HAP-1 (cell line): ENCODE measurements at regions not wholly inside any gene's neighbourhood (a gene's known extent, or its start where the extent isn't known, plus 50 kb on each side); places are given as distances from the start of the nearest gene placed in this dataset.

Experiments
- DNase-seq, 2 experiments: peaks; one replicate each; pipeline ENCODE4 v3.0.0-alpha.2; 2016 to 2020; ENCODE audit warnings: low spot score in 2 of 2
- H3K27me3 ChIP-seq: fragments of 250-450 bp; sonication (Bioruptor Pico); 2 replicates; pipeline ENCODE4 v1.5.1; 2020; ENCODE audit warnings: low read depth, mild to moderate bottlenecking, moderate library complexity
- H3K36me3 ChIP-seq: fragments of 250-450 bp; sonication (Bioruptor Pico); replicated peaks from 2 replicates; pipeline ENCODE4 v1.5.1; 2020; ENCODE audit warnings: mild to moderate bottlenecking
- H3K4me1 ChIP-seq: fragments of 250-450 bp; sonication (Bioruptor Pico); 2 replicates; pipeline ENCODE4 v1.5.1; 2020; ENCODE audit warnings: mild to moderate bottlenecking
- H3K4me3 ChIP-seq: fragments of 250-450 bp; sonication (Bioruptor Pico); 2 replicates; pipeline ENCODE4 v1.5.1; 2020; ENCODE audit warnings: mild to moderate bottlenecking, moderate library complexity
- H3K9me3 ChIP-seq: fragments of 250-450 bp; sonication (Bioruptor Pico); 2 replicates; pipeline ENCODE4 v1.5.1; 2020; ENCODE audit warnings: mild to moderate bottlenecking, moderate library complexity
- in situ Hi-C: fragments of 300-500 bp; cut with MboI; formaldehyde crosslinking; loops from 3 replicates; pipeline ENCODE4 v1.14.3; 2020; ENCODE audit warnings: low sequenced_read_pairs, inconsistent platforms, mixed read lengths

GRCh38 chr1:213931836-213932235 is 55.9 kb upstream of the PROX1 start:
- Histone ChIP-seq H3K4me3 (no peak overlapping the region), H3K9me3 (no peaks in the 10 kb centered on the region), H3K4me1 (no peaks in the 10 kb centered on the region; the same call in 1 of the 2 replicates), H3K27me3 (0 out of 2 replicates have a peak, but pooled peaks cover 3% of the 10 kb centered on the region), H3K36me3 (no peaks in the 10 kb centered on the region)
- in situ Hi-C loops = no loop called here
- DNase-seq = no peak

- no peaks in the 10 kb centered on the region for H3K9me3 ChIP-seq
- 0 out of 2 replicates have a peak, but pooled peaks cover 3% of the 10 kb centered on the region for H3K27me3 ChIP-seq
- no peak for DNase-seq
- no peaks in the 10 kb centered on the region for H3K36me3 ChIP-seq
- in situ Hi-C loops = no loop called here
- no peak overlapping the region for H3K4me3 ChIP-seq
- H3K4me1 ChIP-seq = no peaks in the 10 kb centered on the region; the same call in 1 of the 2 replicates
Observed at GRCh38 chr1:213933336-213933735, 54.4 kb upstream of the PROX1 start.

GRCh38 chr1:213934649-213935048 is 53.1 kb upstream of the PROX1 start:
- Histone ChIP-seq H3K9me3 (no peaks in the 10 kb centered on the region), H3K4me1 (no peaks in the 10 kb centered on the region; the same call in 1 of the 2 replicates), H3K4me3 (no peak overlapping the region), H3K27me3 (no peaks in the 10 kb centered on the region), H3K36me3 (no peaks in the 10 kb centered on the region)
- in situ Hi-C loops = no loop called here
- DNase-seq = no peak

- no peaks in the 10 kb centered on the region for H3K27me3 ChIP-seq
- in situ Hi-C loops = no loop called here
- no peaks in the 10 kb centered on the region for H3K36me3 ChIP-seq
- no peak for DNase-seq
- H3K4me1 ChIP-seq = no peaks in the 10 kb centered on the region; the same call in 1 of the 2 replicates
- no peak overlapping the region for H3K4me3 ChIP-seq
- no peaks in the 10 kb centered on the region for H3K9me3 ChIP-seq
Observed at GRCh38 chr1:213936571-213936970, 51.2 kb upstream of the PROX1 start.
